HAP-1 (cell line): ENCODE measurements at regions not wholly inside any gene's neighbourhood (a gene's known extent, or its start where the extent isn't known, plus 50 kb on each side); places are given as distances from the start of the nearest gene placed in this dataset.
"Not testable (repeated sequence)": the region's sequence is repeated elsewhere in the genome, so short reads cannot be mapped to it uniquely, and the experiment has no call there.

Source experiments
- DNase-seq, 2 experiments: peaks; one replicate each; pipeline ENCODE4 v3.0.0-alpha.2; 2016 to 2020; ENCODE audit warnings: low spot score in 2 of 2
- H3K27me3 ChIP-seq: fragments of 250-450 bp; sonication (Bioruptor Pico); 2 replicates; pipeline ENCODE4 v1.5.1; 2020; ENCODE audit warnings: low read depth, mild to moderate bottlenecking, moderate library complexity
- H3K36me3 ChIP-seq: fragments of 250-450 bp; sonication (Bioruptor Pico); replicated peaks from 2 replicates; pipeline ENCODE4 v1.5.1; 2020; ENCODE audit warnings: mild to moderate bottlenecking
- H3K4me1 ChIP-seq: fragments of 250-450 bp; sonication (Bioruptor Pico); 2 replicates; pipeline ENCODE4 v1.5.1; 2020; ENCODE audit warnings: mild to moderate bottlenecking
- H3K4me3 ChIP-seq: fragments of 250-450 bp; sonication (Bioruptor Pico); 2 replicates; pipeline ENCODE4 v1.5.1; 2020; ENCODE audit warnings: mild to moderate bottlenecking, moderate library complexity
- H3K9me3 ChIP-seq: fragments of 250-450 bp; sonication (Bioruptor Pico); 2 replicates; pipeline ENCODE4 v1.5.1; 2020; ENCODE audit warnings: mild to moderate bottlenecking, moderate library complexity
- in situ Hi-C: fragments of 300-500 bp; cut with MboI; formaldehyde crosslinking; loops from 3 replicates; pipeline ENCODE4 v1.14.3; 2020; ENCODE audit warnings: low sequenced_read_pairs, inconsistent platforms, mixed read lengths

GRCh38 chr2:149719695-149720094, 132.1 kb upstream of the MMADHC start:
- no peak for DNase-seq
- Histone ChIP-seq H3K27me3 (no peaks in the 10 kb centered on the region), H3K4me1 (peaks cover 3% of the 10 kb centered on the region), H3K9me3 (no peaks in the 10 kb centered on the region), H3K36me3 (no peaks in the 10 kb centered on the region), H3K4me3 (no peak overlapping the region)
- in situ Hi-C loops, result no loop called here

- in situ Hi-C loops, result no loop called here
Observed at GRCh38 chr2:149716687-149717086, 129.1 kb upstream of the MMADHC start.

GRCh38 chr2:149715894-149716293, 128.3 kb upstream of the MMADHC start:
- H3K36me3 ChIP-seq, result no peaks in the 10 kb centered on the region
- H3K27me3 ChIP-seq, result no peaks in the 10 kb centered on the region
- no peak for DNase-seq
- no peaks in the 10 kb centered on the region for H3K4me1 ChIP-seq
- no peak overlapping the region for H3K4me3 ChIP-seq
- in situ Hi-C loops, result no loop called here
- H3K9me3 ChIP-seq, result no peaks in the 10 kb centered on the region

More at GRCh38 chr2:149716687-149717086, 129.1 kb upstream of the MMADHC start:
- Histone ChIP-seq H3K36me3 (no peaks in the 10 kb centered on the region), H3K27me3 (no peaks in the 10 kb centered on the region), H3K4me3 (no peak overlapping the region), H3K9me3 (no peaks in the 10 kb centered on the region), H3K4me1 (no peaks in the 10 kb centered on the region)
- no peak for DNase-seq

- in situ Hi-C loops, result no loop called here
- H3K4me3 ChIP-seq, result no peak overlapping the region
- H3K4me1 ChIP-seq, result no peaks in the 10 kb centered on the region
- peak; percentile 45 to 54 for DNase-seq
- H3K27me3 ChIP-seq, result no peaks in the 10 kb centered on the region
- no peaks in the 10 kb centered on the region for H3K9me3 ChIP-seq
- H3K36me3 ChIP-seq, result no peaks in the 10 kb centered on the region
Observed at GRCh38 chr2:149715005-149715592, 127.5 kb upstream of the MMADHC start.

- no peaks in the 10 kb centered on the region for H3K36me3 ChIP-seq
- no peaks in the 10 kb centered on the region for H3K27me3 ChIP-seq
- no peak for DNase-seq
- H3K9me3 ChIP-seq, result no peaks in the 10 kb centered on the region
- in situ Hi-C loops, result no loop called here
- H3K4me3 ChIP-seq, result no peak overlapping the region
- no peaks in the 10 kb centered on the region for H3K4me1 ChIP-seq
Observed at GRCh38 chr2:149709496-149710263, 122.1 kb upstream of the MMADHC start.

GRCh38 chr2:149703281-149703680, 115.7 kb upstream of the MMADHC start:
- in situ Hi-C loops, result no loop called here
- no peaks in the 10 kb centered on the region for H3K27me3 ChIP-seq
- H3K4me3 ChIP-seq, result no peak overlapping the region
- DNase-seq, result no peak
- H3K4me1 ChIP-seq, result no peaks in the 10 kb centered on the region
- no peaks in the 10 kb centered on the region for H3K9me3 ChIP-seq
- no peaks in the 10 kb centered on the region; the same call in 1 of the 2 replicates for H3K36me3 ChIP-seq

- H3K4me1 ChIP-seq, result no peaks in the 10 kb centered on the region
- in situ Hi-C loops, result no loop called here
- no peaks in the 10 kb centered on the region for H3K9me3 ChIP-seq
- H3K36me3 ChIP-seq, result no peaks in the 10 kb centered on the region; the same call in 1 of the 2 replicates
- H3K27me3 ChIP-seq, result no peaks in the 10 kb centered on the region
- H3K4me3 ChIP-seq, result no peak overlapping the region
- DNase-seq, result no peak
Observed at GRCh38 chr2:149702571-149702970, 115.0 kb upstream of the MMADHC start.

- no peak for DNase-seq
- in situ Hi-C loops, result no loop called here
- H3K36me3 ChIP-seq, result no peaks in the 10 kb centered on the region; the same call in 1 of the 2 replicates
Observed at GRCh38 chr2:149701241-149701640, 113.7 kb upstream of the MMADHC start.

GRCh38 chr2:149692961-149693396, 105.4 kb upstream of the MMADHC start:
- H3K27me3 ChIP-seq, result no peaks in the 10 kb centered on the region
- in situ Hi-C loops, result no loop called here
- H3K9me3 ChIP-seq, result no peaks in the 10 kb centered on the region
- no peaks in the 10 kb centered on the region for H3K4me1 ChIP-seq
- no peak overlapping the region for H3K4me3 ChIP-seq
- no peak for DNase-seq
- no peaks in the 10 kb centered on the region for H3K36me3 ChIP-seq

More at GRCh38 chr2:149701241-149701640, 113.7 kb upstream of the MMADHC start:
- Histone ChIP-seq H3K27me3 (no peaks in the 10 kb centered on the region), H3K4me3 (no peak overlapping the region), H3K4me1 (no peaks in the 10 kb centered on the region), H3K9me3 (no peaks in the 10 kb centered on the region)

- no peak for DNase-seq
- Histone ChIP-seq H3K4me1 (no peaks in the 10 kb centered on the region), H3K4me3 (no peak overlapping the region), H3K9me3 (no peaks in the 10 kb centered on the region; the same call in 1 of the 2 replicates), H3K36me3 (no peaks in the 10 kb centered on the region), H3K27me3 (no peaks in the 10 kb centered on the region)
- in situ Hi-C loops, result no loop called here
Observed at GRCh38 chr2:149690825-149691224, 103.2 kb upstream of the MMADHC start.

- in situ Hi-C loops, result no loop called here
Observed at GRCh38 chr2:149687052-149687427, 99.5 kb upstream of the MMADHC start.

GRCh38 chr2:149686136-149687051, 98.8 kb upstream of the MMADHC start:
- Histone ChIP-seq H3K36me3 (no peaks in the 10 kb centered on the region), H3K4me1 (no peaks in the 10 kb centered on the region), H3K9me3 (no peaks in the 10 kb centered on the region; the same call in 1 of the 2 replicates), H3K4me3 (no peak overlapping the region), H3K27me3 (no peaks in the 10 kb centered on the region)
- in situ Hi-C loops, result no loop called here
- DNase-seq, result no peak

More at GRCh38 chr2:149687052-149687427, 99.5 kb upstream of the MMADHC start:
- no peaks in the 10 kb centered on the region; the same call in 1 of the 2 replicates for H3K9me3 ChIP-seq
- no peaks in the 10 kb centered on the region for H3K36me3 ChIP-seq
- no peaks in the 10 kb centered on the region for H3K27me3 ChIP-seq
- H3K4me1 ChIP-seq, result no peaks in the 10 kb centered on the region
- DNase-seq, result no peak
- H3K4me3 ChIP-seq, result no peak overlapping the region

- H3K9me3 ChIP-seq, H3K4me1 ChIP-seq, H3K36me3 ChIP-seq, DNase-seq, in situ Hi-C loops, H3K4me3 ChIP-seq, H3K27me3 ChIP-seq: not testable (repeated sequence)
Observed at GRCh38 chr2:149685401-149685800, 97.8 kb upstream of the MMADHC start.
